Type B pancreatic cell (in vitro differentiated cells): ENCODE measurements at regions not wholly inside any gene's neighbourhood (a gene's known extent, or its start where the extent isn't known, plus 50 kb on each side); places are given as distances from the start of the nearest gene placed in this dataset.
"Not testable (repeated sequence)": the region's sequence is repeated elsewhere in the genome, so short reads cannot be mapped to it uniquely, and the experiment has no call there.

Experiments used
- DNase-seq: peaks from one replicate; pipeline ENCODE4 v3.0.0; 2021; ENCODE audit warnings: mixed read lengths; ENCODE audit not compliant: unreplicated experiment; ENCODE audit errors: extremely low spot score
- H3K27ac Mint-ChIP-seq: 2 replicates; pipeline ENCODE4 v1.8.0; 2021; ENCODE audit warnings: mild to moderate bottlenecking, mixed read lengths
- H3K27me3 Mint-ChIP-seq: 2 replicates; pipeline ENCODE4 v1.8.0; 2021; ENCODE audit warnings: mixed read lengths
- H3K36me3 Mint-ChIP-seq: 2 replicates; pipeline ENCODE4 v1.8.0; 2021; ENCODE audit warnings: mixed read lengths
- H3K4me1 Mint-ChIP-seq: one replicate; pipeline ENCODE4 v1.8.0; 2021; ENCODE audit warnings: mixed read lengths; ENCODE audit not compliant: unreplicated experiment
- H3K4me3 Mint-ChIP-seq: 2 replicates; pipeline ENCODE4 v1.8.0; 2021; ENCODE audit warnings: mild to moderate bottlenecking, mixed read lengths
- H3K9me3 Mint-ChIP-seq: 2 replicates; pipeline ENCODE4 v1.8.0; 2021; ENCODE audit warnings: mixed read lengths
- TF ChIP-seq, protein P1 (sequence below): fragments of 200-600 bp; sonication (generic); conservative IDR thresholded peaks from 2 replicates; pipeline ENCODE4 v1.5.0; 2021; ENCODE audit warnings: antibody characterized with exemption, mild to moderate bottlenecking

DNA sequence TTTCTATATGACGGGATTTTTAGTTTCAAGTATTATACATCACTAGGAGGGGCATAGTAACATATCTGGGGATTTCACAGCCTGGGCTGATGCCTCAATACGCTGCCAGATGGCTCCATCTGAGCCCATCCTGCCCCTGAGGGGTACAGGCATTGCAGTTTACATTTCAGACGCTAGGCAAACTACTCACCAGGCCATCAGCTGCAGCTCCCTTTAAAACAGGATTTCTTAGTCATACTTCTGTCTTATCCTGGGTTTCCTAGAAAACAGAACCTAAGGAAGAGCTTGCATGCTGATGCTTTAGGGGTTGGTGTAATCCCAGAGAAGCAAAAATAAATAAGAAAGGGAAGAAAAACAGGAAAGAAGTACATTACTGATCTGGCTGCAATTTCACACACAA is 372.8 kb upstream of the PIK3R1 start:
- Mint-ChIP-seq H3K9me3 (peaks cover 5% of the 10 kb centered on the region), H3K27me3 (no peaks in the 10 kb centered on the region), H3K27ac (no peak overlapping the region), H3K36me3 (no peaks in the 10 kb centered on the region), H3K4me1 (no peaks in the 10 kb centered on the region), H3K4me3 (no peak overlapping the region)
- no peak for DNase-seq
- TF ChIP-seq, protein P1, sequence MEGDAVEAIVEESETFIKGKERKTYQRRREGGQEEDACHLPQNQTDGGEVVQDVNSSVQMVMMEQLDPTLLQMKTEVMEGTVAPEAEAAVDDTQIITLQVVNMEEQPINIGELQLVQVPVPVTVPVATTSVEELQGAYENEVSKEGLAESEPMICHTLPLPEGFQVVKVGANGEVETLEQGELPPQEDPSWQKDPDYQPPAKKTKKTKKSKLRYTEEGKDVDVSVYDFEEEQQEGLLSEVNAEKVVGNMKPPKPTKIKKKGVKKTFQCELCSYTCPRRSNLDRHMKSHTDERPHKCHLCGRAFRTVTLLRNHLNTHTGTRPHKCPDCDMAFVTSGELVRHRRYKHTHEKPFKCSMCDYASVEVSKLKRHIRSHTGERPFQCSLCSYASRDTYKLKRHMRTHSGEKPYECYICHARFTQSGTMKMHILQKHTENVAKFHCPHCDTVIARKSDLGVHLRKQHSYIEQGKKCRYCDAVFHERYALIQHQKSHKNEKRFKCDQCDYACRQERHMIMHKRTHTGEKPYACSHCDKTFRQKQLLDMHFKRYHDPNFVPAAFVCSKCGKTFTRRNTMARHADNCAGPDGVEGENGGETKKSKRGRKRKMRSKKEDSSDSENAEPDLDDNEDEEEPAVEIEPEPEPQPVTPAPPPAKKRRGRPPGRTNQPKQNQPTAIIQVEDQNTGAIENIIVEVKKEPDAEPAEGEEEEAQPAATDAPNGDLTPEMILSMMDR, result peak; percentile 56

DNA sequence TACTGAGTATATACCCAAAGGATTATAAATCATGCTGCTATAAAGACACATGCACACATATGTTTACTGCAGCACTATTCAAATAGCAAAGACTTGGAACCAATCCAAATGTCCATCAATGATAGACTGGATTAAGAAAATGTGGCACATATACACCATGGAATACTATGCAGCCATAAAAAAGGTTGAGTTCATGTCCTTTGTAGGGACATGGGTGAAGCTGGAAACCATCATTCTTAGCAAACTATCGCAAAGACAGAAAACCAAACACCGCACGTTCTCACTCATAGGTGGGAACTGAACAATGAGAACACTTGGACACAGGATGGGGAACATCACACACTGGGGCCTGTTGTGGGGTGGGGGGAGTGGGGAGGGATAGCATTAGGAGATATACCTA is 378.3 kb upstream of the PIK3R1 start:
- not testable (repeated sequence) for H3K4me3 Mint-ChIP-seq, H3K27ac Mint-ChIP-seq, H3K4me1 Mint-ChIP-seq, H3K36me3 Mint-ChIP-seq, H3K27me3 Mint-ChIP-seq, DNase-seq, H3K9me3 Mint-ChIP-seq

DNA sequence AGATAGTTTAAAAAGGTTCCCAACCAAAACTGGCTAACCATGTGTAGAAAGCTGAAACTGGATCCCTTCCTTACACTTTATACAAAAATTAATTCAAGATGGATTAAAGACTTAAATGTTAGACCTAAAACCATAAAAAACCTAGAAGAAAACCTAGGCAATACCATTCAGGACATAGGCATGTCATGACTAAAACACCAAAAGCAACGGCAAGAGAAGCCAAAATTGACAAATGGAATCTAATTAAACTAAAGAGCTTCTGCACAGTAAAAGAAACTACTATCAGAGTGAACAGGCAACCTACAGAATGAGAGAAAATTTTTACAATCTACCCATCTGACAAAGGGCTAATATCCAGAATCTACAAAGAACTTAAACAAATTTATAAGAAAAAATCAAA is 379.1 kb upstream of the PIK3R1 start:
- H3K9me3 Mint-ChIP-seq, H3K27me3 Mint-ChIP-seq, H3K27ac Mint-ChIP-seq, H3K4me3 Mint-ChIP-seq, H3K4me1 Mint-ChIP-seq, H3K36me3 Mint-ChIP-seq, DNase-seq: not testable (repeated sequence)

DNA sequence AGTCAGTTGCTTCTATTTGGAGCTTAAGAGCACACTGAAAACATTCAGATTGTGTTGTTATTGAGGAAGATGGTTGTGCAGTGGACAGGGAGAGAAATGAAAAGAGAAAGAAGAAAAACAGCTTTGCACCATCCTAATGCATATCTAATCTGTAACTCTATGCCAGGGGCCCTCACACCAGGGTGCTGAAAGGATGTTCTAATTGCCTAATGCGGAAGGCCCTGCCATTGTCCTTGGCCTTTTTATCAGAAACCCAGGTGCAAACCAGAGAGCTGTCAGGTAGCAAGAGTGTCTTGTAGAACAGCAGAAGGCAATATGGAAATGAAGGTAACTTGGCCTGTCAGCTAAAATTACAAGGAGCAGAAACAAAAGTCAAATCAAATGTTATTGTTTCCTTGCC is 384.5 kb upstream of the PIK3R1 start:
- Mint-ChIP-seq H3K9me3 (no peaks in the 10 kb centered on the region), H3K27me3 (no peaks in the 10 kb centered on the region), H3K36me3 (no peaks in the 10 kb centered on the region), H3K27ac (no peak overlapping the region), H3K4me1 (peaks cover 5% of the 10 kb centered on the region), H3K4me3 (no peak overlapping the region)
- no peak for DNase-seq
- TF ChIP-seq, protein P1, result no peak

DNA sequence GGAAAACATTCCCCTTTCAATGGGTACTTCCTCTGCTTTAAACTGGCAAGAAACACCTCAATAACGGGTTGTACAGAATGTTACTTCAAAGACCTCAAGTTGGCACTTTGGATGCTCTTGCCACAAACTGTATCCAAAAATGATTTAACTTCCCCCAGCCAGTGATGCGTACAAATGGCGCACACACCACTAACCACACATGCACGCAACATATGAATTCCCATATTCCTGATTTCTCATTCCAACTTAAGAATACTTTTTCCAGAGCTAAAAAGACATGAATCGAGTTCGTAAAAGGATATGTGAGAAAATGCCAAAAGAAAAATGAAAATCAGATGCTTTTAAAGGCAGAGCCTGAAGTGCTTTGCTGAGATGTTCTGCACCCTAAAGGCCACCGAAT is 388.0 kb upstream of the PIK3R1 start:
- peaks cover 4% of the 10 kb centered on the region for H3K9me3 Mint-ChIP-seq
- no peak overlapping the region for H3K4me3 Mint-ChIP-seq
- H3K27ac Mint-ChIP-seq, result no peak overlapping the region
- no peaks in the 10 kb centered on the region for H3K36me3 Mint-ChIP-seq
- no peak for DNase-seq
- H3K27me3 Mint-ChIP-seq, result peaks cover 4% of the 10 kb centered on the region
- TF ChIP-seq, protein P1, result no peak
- peaks cover 5% of the 10 kb centered on the region for H3K4me1 Mint-ChIP-seq

DNA sequence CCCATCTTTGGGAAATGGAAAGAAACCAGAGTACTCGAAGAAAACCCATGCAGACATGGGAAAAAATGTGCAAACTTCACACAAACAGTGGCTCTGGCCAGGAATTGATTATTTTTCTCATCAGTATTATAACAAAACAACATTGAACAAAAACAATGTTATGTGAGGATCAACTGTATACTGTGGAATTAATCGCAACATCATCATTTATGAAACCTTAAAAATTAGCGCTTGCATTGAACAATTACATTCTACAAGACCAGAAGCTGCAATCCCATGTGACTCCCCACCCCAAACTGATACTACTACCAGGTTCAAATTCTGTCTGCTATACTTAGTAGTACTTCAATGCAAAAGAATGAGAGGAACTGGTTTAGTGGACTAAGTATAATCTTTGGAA is 390.7 kb upstream of the PIK3R1 start:
- Mint-ChIP-seq H3K36me3 (no peaks in the 10 kb centered on the region), H3K4me3 (no peak overlapping the region), H3K27ac (no peak overlapping the region), H3K4me1 (no peaks in the 10 kb centered on the region), H3K27me3 (peaks cover 4% of the 10 kb centered on the region), H3K9me3 (peaks cover 4% of the 10 kb centered on the region)
- TF ChIP-seq, protein P1, result no peak
- no peak for DNase-seq

DNA sequence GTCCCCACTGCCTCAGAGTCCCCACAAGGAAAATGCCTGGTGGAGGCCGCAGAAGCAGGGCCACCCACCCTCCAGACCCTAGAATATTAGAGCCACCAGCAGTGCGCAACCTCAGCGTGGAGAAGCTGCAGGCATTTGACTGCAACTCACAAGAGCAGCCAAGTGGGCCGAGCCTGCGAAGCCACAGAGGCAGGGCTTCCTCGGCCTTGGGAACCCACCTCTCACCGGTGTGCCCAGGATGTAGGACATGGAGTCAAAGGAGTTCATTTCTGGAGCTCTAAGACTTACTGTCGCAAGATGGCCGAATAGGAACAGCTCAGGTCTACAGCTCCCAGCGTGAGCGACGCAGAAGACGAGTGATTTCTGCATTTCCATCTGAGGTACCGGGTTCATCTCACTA is 397.9 kb upstream of the PIK3R1 start:
- Mint-ChIP-seq H3K27ac (no peak overlapping the region), H3K4me3 (peak overlapping the region; percentile 45), H3K9me3 (no peaks in the 10 kb centered on the region), H3K4me1 (peaks cover 8% of the 10 kb centered on the region), H3K36me3 (no peaks in the 10 kb centered on the region), H3K27me3 (no peaks in the 10 kb centered on the region)
- DNase-seq, result no peak
- TF ChIP-seq, protein P1, result no peak
